ENCODE measurements at regions not wholly inside any gene's neighbourhood (a gene's known extent, or its start where the extent isn't known, plus 50 kb on each side); places are given as distances from the start of the nearest gene placed in this dataset.

DNA sequence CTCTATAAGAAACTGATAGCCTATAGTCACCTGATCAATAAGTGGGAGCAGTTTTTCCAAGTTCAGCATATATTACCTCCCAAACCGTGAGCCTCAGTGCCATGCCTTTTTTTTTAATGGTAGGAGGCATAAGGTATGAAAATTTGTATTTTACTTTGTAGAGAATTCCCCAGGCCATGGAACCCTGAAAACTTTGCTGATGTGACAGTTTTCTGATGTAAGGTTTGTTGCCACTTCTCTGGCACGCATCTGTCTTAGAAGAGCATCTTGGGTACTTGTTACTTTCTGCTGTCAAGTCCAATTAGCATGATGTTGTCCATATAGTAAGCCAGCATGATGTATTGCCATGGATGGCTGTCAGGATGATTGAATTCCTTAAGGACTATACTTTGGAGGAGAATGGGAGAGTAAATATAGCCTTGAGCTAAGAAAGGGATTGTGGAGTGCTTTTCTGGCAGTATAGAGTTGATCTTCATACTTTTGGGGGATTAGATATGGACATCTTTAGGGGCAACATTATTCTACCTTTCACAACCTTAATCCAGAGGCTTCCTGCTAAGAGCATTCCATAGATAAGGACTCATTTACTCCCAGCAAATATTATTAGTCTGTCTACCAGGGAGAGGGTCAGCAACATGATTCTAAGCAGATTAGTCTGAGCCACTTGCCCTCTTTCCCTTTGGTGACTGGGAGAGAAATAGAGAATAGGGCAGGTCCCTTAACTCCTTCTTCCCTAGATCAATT is 389.6 kb downstream of the YTHDC2 start:
- TF ChIP-seq POLR2A (IDR thresholded peaks at IDR 0.05; ENCODE audit: borderline replicate concordance, extremely low read depth, insufficient read depth, insufficient read length) (no peak), POLR2AphosphoS5 (IDR thresholded peaks at IDR 0.05; ENCODE audit: low read depth, low read length) (no peak), EZH2phosphoT487 (IDR thresholded peaks at IDR 0.05; ENCODE audit: borderline replicate concordance) (no peak)
- TF ChIP-seq, protein P1, sequence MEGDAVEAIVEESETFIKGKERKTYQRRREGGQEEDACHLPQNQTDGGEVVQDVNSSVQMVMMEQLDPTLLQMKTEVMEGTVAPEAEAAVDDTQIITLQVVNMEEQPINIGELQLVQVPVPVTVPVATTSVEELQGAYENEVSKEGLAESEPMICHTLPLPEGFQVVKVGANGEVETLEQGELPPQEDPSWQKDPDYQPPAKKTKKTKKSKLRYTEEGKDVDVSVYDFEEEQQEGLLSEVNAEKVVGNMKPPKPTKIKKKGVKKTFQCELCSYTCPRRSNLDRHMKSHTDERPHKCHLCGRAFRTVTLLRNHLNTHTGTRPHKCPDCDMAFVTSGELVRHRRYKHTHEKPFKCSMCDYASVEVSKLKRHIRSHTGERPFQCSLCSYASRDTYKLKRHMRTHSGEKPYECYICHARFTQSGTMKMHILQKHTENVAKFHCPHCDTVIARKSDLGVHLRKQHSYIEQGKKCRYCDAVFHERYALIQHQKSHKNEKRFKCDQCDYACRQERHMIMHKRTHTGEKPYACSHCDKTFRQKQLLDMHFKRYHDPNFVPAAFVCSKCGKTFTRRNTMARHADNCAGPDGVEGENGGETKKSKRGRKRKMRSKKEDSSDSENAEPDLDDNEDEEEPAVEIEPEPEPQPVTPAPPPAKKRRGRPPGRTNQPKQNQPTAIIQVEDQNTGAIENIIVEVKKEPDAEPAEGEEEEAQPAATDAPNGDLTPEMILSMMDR (IDR thresholded peaks at IDR 0.05 in 2 of 3, conservative IDR thresholded peaks at IDR 0.05 in 1 of 3; ENCODE audit: borderline replicate concordance in 1 of 3, insufficient read depth in 1 of 3, low read depth in 2 of 3, low read length in 2 of 3): no peak
